Bronchial epithelial cell (primary cell): ENCODE measurements at regions not wholly inside any gene's neighbourhood (a gene's known extent, or its start where the extent isn't known, plus 50 kb on each side); places are given as distances from the start of the nearest gene placed in this dataset.

Source experiments
- DNase-seq: peaks from one replicate; pipeline ENCODE4 v3.0.0-alpha.2; 2010; ENCODE audit warnings: low read depth
- FAIRE-seq: peaks from 2 replicates; lab custom pipeline; 2011; peaks lifted over from hg19 to GRCh38; lab: Jason Lieb, UNC
- H3K27me3 ChIP-seq: 2 replicates; pipeline ENCODE4 v1.5.1; 2011; ENCODE audit warnings: low read length; ENCODE audit not compliant: control insufficient read depth, insufficient read depth
- H3K36me3 ChIP-seq: 2 replicates; pipeline ENCODE4 v1.5.1; 2011; ENCODE audit warnings: low read length; ENCODE audit not compliant: control insufficient read depth, insufficient read depth
- H3K4me3 ChIP-seq: 2 replicates; pipeline ENCODE4 v1.5.1; 2011; ENCODE audit warnings: mild to moderate bottlenecking, low read depth, low read length, control low read depth
- TF ChIP-seq, protein P1 (sequence below): IDR thresholded peaks from 2 replicates; pipeline ENCODE4 v1.5.1; 2011; ENCODE audit warnings: mild to moderate bottlenecking, moderate library complexity, low read length, control low read depth, inconsistent platforms; ENCODE audit not compliant: insufficient read depth, severe bottlenecking

- no peak overlapping the region for H3K4me3 ChIP-seq
- FAIRE-seq (no peak), DNase-seq (no peak)
- no peaks in the 10 kb centered on the region for H3K27me3 ChIP-seq
- TF ChIP-seq, protein P1, sequence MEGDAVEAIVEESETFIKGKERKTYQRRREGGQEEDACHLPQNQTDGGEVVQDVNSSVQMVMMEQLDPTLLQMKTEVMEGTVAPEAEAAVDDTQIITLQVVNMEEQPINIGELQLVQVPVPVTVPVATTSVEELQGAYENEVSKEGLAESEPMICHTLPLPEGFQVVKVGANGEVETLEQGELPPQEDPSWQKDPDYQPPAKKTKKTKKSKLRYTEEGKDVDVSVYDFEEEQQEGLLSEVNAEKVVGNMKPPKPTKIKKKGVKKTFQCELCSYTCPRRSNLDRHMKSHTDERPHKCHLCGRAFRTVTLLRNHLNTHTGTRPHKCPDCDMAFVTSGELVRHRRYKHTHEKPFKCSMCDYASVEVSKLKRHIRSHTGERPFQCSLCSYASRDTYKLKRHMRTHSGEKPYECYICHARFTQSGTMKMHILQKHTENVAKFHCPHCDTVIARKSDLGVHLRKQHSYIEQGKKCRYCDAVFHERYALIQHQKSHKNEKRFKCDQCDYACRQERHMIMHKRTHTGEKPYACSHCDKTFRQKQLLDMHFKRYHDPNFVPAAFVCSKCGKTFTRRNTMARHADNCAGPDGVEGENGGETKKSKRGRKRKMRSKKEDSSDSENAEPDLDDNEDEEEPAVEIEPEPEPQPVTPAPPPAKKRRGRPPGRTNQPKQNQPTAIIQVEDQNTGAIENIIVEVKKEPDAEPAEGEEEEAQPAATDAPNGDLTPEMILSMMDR = no peak
- no peaks in the 10 kb centered on the region for H3K36me3 ChIP-seq
These were observed 329.0 kb downstream of the OLFM3 start for GRCh38 chr1:101667761-101668160.

DNA sequence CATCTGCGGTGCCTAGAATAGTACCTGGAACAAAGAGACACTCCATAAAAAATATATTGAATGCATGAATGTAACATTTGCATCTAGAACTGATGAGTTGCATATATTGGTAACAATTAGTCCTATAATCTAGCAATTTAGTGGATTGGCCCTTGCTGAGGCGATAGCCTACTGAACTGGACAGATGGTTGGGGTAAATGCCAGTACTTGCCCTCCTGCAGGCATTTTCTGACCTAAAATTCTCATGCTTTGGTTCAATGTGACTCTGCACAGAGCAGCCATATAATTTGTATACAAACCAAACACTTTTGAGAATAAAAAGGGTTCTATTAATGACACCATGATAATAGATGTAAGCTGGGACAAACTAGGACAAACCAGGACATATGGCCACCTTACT is 313.6 kb downstream of the OLFM3 start:
- TF ChIP-seq, protein P1 = no peak
- FAIRE-seq (no peak), DNase-seq (no peak)
- H3K27me3 ChIP-seq = no peaks in the 10 kb centered on the region
- no peak overlapping the region for H3K4me3 ChIP-seq
- H3K36me3 ChIP-seq = no peaks in the 10 kb centered on the region

GRCh38 chr1:101683561-101683960 is 313.2 kb downstream of the OLFM3 start:
- FAIRE-seq (no peak), DNase-seq (no peak)
- Histone ChIP-seq H3K4me3 (no peak overlapping the region), H3K36me3 (no peaks in the 10 kb centered on the region), H3K27me3 (no peaks in the 10 kb centered on the region)
- TF ChIP-seq, protein P1 = no peak

GRCh38 chr1:101697072-101697471 is 299.7 kb downstream of the OLFM3 start:
- no peak overlapping the region for H3K4me3 ChIP-seq
- TF ChIP-seq, protein P1 = no peak
- no peaks in the 10 kb centered on the region for H3K27me3 ChIP-seq
- DNase-seq (no peak), FAIRE-seq (no peak)
- no peaks in the 10 kb centered on the region for H3K36me3 ChIP-seq

GRCh38 chr1:101698681-101699080 is 298.0 kb downstream of the OLFM3 start:
- no peak for FAIRE-seq
- H3K27me3 ChIP-seq = no peaks in the 10 kb centered on the region
- no peaks in the 10 kb centered on the region for H3K36me3 ChIP-seq
- no peak overlapping the region for H3K4me3 ChIP-seq
- DNase-seq = no peak
- TF ChIP-seq, protein P1 = no peak

GRCh38 chr1:101704895-101705294 is 291.8 kb downstream of the OLFM3 start:
- no peak for DNase-seq
- Histone ChIP-seq H3K4me3 (no peak overlapping the region), H3K27me3 (no peaks in the 10 kb centered on the region), H3K36me3 (no peaks in the 10 kb centered on the region)
- TF ChIP-seq, protein P1 = no peak
- no peak for FAIRE-seq
